A549 (cell line): ENCODE measurements at regions not wholly inside any gene's neighbourhood (a gene's known extent, or its start where the extent isn't known, plus 50 kb on each side); places are given as distances from the start of the nearest gene placed in this dataset.

ENCODE experiments used
- CTCF ChIP-seq: fragments of >200 bp; sonication (Bioruptor Twin); formaldehyde crosslinking; IDR thresholded peaks from 3 replicates; pipeline ENCODE4 v1.5.1; 2016
- E2F6 ChIP-seq: IDR thresholded peaks from 2 replicates; pipeline ENCODE4 v1.6.1; 2012; ENCODE audit warnings: low read depth, borderline replicate concordance
- ESRRA ChIP-seq: fragments of 150-350 bp; IDR thresholded peaks from 2 replicates; pipeline ENCODE4 v1.6.1; 2014; ENCODE audit warnings: mild to moderate bottlenecking, low read length, borderline replicate concordance
- FOSL2 ChIP-seq, 2 experiments: fragments of 450-650 bp in 1 of 2; fragments of >200 bp in 1 of 2; sonication (Bioruptor Twin) in 1 of 2; formaldehyde crosslinking; IDR thresholded peaks; 2 replicates each; pipeline versions ENCODE4 v1.5.0 to v1.6.1; 2016 to 2020; ENCODE audit warnings: mild to moderate bottlenecking in 1 of 2, moderate library complexity in 1 of 2
- HOXA7 ChIP-seq: fragments of 250-450 bp; sonication (Bioruptor Pico); IDR thresholded peaks from 2 replicates; pipeline ENCODE4 v1.5.0; 2020; ENCODE audit warnings: mild to moderate bottlenecking, moderate library complexity
- JUN ChIP-seq, 2 experiments: fragments of >200 bp; sonication (Bioruptor Twin); formaldehyde crosslinking; IDR thresholded peaks; 2 replicates in 1 of 2; 3 replicates in 1 of 2; pipeline ENCODE4 v1.6.1; 2016 to 2017
- MAFK ChIP-seq: fragments of 450-650 bp; IDR thresholded peaks from 2 replicates; pipeline ENCODE4 v1.6.1; 2014; ENCODE audit not compliant: partially characterized antibody
- MAZ ChIP-seq: fragments of 150-350 bp; IDR thresholded peaks from 2 replicates; pipeline ENCODE4 v1.6.1; 2014; ENCODE audit warnings: antibody characterized with exemption, low read depth, low read length, borderline replicate concordance
- NFE2L2 ChIP-seq: fragments of 150-350 bp; conservative IDR thresholded peaks from 2 replicates; pipeline ENCODE4 v1.6.1; 2014; ENCODE audit warnings: low read length
- RARB ChIP-seq: fragments of 250-450 bp; sonication (Bioruptor Pico); IDR thresholded peaks from 2 replicates; pipeline ENCODE4 v1.8.0; 2021; ENCODE audit warnings: mild to moderate bottlenecking, moderate library complexity
- USF2 ChIP-seq: fragments of 450-650 bp; IDR thresholded peaks from 2 replicates; pipeline ENCODE4 v1.6.1; 2014; ENCODE audit warnings: antibody characterized with exemption

- TF ChIP-seq CTCF (no peak), NFE2L2 (no peak), RARB (CRISPR knock-in tag) (no peak), ESRRA (no peak), HOXA7 (CRISPR knock-in tag) (no peak), FOSL2 (IDR thresholded peaks at IDR 0.05) (no peak), FOSL2 (CRISPR knock-in tag; IDR thresholded peaks at IDR 0.05) (no peak), USF2 (no peak), MAZ (no peak), JUN (IDR thresholded peaks at IDR 0.05) (no peak), MAFK (no peak), E2F6 (no peak)
Observed at GRCh38 chr13:108575430-108575829, 54.0 kb upstream of the MYO16 start.
